RWPE1 (cell line): ENCODE measurements at regions not wholly inside any gene's neighbourhood (a gene's known extent, or its start where the extent isn't known, plus 50 kb on each side); places are given as distances from the start of the nearest gene placed in this dataset.

Experiments
- CTCF ChIA-PET: fragments of 350-600 bp; sonication (Branson Sonifier 250); formaldehyde crosslinking; extraction: SDS; loops from one replicate; lab custom pipeline; 2021; lab: Yijun Ruan, JAX
- POLR2A ChIA-PET: fragments of 400-600 bp; formaldehyde crosslinking; extraction: SDS; loops from one replicate; lab custom pipeline; 2020; ENCODE audit warnings: antibody characterized with exemption; ENCODE audit not compliant: low non-redundant PET; lab: Yijun Ruan, JAX
- DNase-seq: peaks from one replicate; pipeline ENCODE4 v3.0.0; 2012; ENCODE audit warnings: low spot score
- H3K27ac ChIP-seq: fragments of 450-650 bp; 2 replicates; pipeline ENCODE4 v1.5.1; 2017
- TF ChIP-seq, protein P1 (sequence below): fragments of 450-650 bp; conservative IDR thresholded peaks from 2 replicates; pipeline ENCODE4 v1.5.1; 2017; ENCODE audit warnings: low read depth, mild to moderate bottlenecking

DNA sequence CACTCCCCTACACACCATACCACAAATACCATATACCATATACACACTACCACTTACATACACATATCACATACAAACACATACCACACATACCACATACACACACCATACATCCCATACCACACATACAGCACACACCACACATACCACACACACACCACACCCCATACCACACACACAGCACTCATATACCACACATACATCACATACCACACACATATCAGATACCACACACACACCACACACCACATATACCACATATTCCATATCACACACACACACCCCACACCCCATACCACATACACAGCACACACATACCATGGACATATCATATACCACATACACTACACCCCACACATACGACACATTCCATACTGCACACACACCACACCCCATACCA, 276.6 kb downstream of the GADD45G start:
- POLR2A ChIA-PET: no interaction called here

DNA sequence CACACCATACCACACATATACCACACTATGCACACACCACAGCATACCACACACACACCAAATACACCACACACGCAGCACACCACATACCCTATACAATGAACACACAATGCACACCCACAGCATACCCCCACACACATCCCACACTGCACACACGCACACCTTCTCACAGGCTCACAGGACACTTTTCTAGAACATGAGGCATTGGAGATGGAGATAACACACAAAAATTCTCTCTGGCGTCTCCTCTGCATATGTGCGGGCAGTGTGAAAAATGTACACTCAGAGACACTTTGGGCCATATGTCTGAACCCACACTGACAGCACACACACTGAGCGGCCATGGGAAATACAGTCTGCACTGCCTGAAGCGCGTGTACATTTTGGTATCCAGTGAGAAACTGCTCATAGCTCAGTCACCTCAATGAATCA, 278.1 kb downstream of the GADD45G start:
- TF ChIP-seq, protein P1, sequence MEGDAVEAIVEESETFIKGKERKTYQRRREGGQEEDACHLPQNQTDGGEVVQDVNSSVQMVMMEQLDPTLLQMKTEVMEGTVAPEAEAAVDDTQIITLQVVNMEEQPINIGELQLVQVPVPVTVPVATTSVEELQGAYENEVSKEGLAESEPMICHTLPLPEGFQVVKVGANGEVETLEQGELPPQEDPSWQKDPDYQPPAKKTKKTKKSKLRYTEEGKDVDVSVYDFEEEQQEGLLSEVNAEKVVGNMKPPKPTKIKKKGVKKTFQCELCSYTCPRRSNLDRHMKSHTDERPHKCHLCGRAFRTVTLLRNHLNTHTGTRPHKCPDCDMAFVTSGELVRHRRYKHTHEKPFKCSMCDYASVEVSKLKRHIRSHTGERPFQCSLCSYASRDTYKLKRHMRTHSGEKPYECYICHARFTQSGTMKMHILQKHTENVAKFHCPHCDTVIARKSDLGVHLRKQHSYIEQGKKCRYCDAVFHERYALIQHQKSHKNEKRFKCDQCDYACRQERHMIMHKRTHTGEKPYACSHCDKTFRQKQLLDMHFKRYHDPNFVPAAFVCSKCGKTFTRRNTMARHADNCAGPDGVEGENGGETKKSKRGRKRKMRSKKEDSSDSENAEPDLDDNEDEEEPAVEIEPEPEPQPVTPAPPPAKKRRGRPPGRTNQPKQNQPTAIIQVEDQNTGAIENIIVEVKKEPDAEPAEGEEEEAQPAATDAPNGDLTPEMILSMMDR: no peak
- ChIA-PET POLR2A (no interaction called here), CTCF (no interaction called here)
- H3K27ac ChIP-seq: no peak overlapping the region
- no peak for DNase-seq

More for the DNA sequence above, 276.6 kb downstream of the GADD45G start:
- no peak for DNase-seq
- no peak overlapping the region for H3K27ac ChIP-seq
- CTCF ChIA-PET: interaction anchor here (1.4 kb wide), 1 partner anchor 283 kb away, joined by 4 read pairs; no protein-coding TSS in a partner anchor
- TF ChIP-seq, protein P1: no peak

DNA sequence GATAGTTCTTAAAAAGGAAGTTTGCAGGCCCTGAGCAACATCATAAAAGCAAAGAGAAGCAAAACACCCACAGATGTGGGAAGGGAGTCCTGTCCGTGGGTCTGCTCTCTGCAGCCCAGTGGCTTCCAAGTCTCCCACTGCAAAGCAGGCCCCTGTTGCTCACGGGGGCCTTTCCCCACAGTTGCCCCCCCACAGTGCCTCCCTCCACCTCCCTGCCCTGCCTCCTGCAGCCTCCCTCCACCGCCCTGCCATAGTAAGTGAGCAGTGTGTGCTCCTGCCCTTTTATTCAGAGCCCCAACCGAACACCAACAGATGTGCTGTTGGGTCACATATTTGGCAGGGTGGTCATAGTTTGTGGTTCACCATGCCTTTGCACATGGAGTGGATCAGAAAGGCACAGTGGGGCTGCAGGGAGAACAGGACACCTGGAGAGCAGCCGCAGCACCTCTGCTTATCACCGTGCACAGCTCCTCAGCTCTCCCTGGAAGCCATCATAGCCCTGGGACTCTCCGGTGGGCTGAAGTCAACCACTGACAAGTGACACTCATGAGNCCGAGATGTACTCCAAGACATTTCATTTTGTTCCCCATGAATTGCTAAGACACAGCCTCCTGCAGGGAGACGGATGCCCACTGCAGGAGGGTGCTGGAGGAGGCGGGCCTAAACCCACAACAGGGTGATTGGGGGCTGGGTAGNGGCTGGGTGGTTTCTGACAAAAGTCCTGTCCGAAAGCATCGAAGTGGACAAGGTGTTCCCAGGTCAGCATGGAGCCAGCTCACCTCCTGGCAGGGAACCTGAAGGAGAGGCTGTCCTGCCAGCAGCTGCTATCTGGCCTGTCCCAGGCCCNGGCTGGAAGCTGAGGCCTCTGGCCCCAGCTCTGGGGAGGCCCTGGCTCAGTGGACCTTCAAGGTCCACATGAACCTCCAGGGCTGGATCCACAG, 278.9 kb downstream of the GADD45G start:
- ChIA-PET CTCF (no interaction called here), POLR2A (no interaction called here)
- no peak overlapping the region for H3K27ac ChIP-seq
- TF ChIP-seq, protein P1: no peak
- DNase-seq: no peak

DNA sequence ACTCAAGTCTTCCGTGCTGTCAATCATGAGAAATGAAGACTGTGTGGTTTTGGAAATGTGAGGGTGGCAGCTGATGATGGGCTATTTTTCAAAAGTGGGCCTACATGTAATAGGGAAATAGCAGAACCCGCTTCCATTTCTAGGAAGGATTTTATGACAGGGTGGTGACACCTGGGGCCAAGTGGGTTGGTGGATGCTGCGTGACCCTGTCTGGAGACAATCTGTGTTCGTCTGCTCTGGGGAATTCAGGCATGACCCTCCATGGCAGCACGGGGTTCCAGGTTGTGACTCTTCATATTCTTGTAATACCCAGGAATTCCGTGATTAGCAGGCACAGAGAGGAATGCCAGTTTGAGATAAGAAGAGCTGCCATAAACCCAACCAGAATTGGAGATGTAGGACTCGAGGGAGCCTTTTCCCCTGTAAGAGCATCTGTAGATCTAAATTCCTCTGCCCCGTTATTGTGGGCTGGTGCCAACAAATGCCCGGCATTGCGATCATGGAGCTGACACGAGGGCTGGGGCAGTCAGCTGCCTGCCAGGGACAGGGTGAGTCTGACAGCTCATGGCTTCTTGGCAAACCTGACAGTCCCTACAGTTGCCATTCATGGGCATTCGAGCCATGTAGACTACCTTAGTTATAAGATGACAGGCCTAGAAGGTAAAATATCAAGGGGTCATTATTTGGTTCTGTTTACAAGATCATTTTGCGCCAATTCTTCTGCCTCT, 279.7 kb downstream of the GADD45G start:
- TF ChIP-seq, protein P1: no peak
- H3K27ac ChIP-seq: no peak overlapping the region
- POLR2A ChIA-PET: no interaction called here
- no peak for DNase-seq
- CTCF ChIA-PET: interaction anchor here (0.6 to 0.7 kb wide), 2 partner anchors 26 to 56 kb away, joined by 3 to 4 read pairs; no protein-coding TSS in a partner anchor

DNA sequence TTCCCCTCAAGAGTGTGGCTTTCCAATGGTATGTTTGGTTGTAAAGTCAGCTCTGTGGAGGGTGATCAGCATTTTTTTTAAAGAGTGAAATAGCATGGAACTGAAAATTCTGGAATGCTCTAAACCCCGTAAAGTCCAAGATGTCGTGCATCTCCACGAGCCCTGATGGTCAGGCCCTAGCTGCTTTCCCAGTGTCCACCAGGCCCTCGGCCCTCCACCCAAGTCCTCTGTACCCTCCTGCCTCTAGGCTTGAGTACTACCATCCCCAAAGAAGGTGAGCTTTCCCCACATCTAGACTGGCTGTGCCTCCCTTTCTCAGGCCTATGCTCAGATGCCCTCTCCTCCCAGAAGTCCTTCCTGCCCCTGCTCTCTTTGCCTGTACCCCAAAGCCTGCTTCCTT, 280.3 kb downstream of the GADD45G start:
- H3K27ac ChIP-seq: no peak overlapping the region
- ChIA-PET POLR2A (no interaction called here), CTCF (interaction anchor here (0.6 kb wide), 1 partner anchor 26 kb away, joined by 4 read pairs; no protein-coding TSS in a partner anchor)
- TF ChIP-seq, protein P1: no peak
- DNase-seq: no peak

DNA sequence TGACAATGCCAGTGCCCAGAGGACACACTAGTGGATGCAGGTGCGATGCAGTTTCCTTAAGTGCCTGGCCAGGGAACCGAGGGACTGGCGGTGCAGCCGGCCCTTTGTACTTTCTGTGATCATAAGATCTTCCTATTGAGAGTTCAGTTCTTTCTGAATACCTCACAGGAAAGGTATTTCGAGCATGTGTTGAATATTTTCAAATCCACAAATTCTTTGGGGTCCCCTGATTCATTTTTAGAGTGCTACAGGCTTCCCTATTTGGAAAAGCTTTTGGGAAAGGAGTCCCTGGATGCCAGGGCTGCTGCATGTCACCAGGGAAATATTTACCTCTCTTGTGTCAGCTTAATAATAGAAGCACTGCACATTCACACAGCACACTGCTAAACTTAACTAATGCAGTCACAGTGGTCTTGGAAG, 281.5 kb downstream of the GADD45G start:
- TF ChIP-seq, protein P1: no peak
- POLR2A ChIA-PET: no interaction called here
- CTCF ChIA-PET: interaction anchor here (0.6 kb wide), 1 partner anchor 58 kb away, joined by 4 read pairs; no protein-coding TSS in a partner anchor
- no peak overlapping the region for H3K27ac ChIP-seq
- DNase-seq: no peak
